Adrenal gland (tissue), 5 donors: ENCODE measurements at regions not wholly inside any gene's neighbourhood (a gene's known extent, or its start where the extent isn't known, plus 50 kb on each side); places are given as distances from the start of the nearest gene placed in this dataset.

Source experiments
- POLR2A ChIP-seq, 2 donors: fragments of 450-650 bp; IDR thresholded peaks; one replicate each; pipeline ENCODE4 v1.6.1; 2017; ENCODE audit warnings: antibody characterized with exemption in 2 of 2, mild to moderate bottlenecking in 2 of 2, moderate library complexity in 1 of 2
- TF ChIP-seq, protein P1 (sequence below), 6 experiments: fragments of 450-650 bp in 4 of 6; fragments of 200-600 bp in 2 of 6; sonication (generic) in 1 of 6; IDR thresholded peaks; 1 replicate in 5 of 6; 2 replicates in 1 of 6; pipeline versions ENCODE4 v1.5.1 to v1.8.0; 2016 to 2021; ENCODE audit warnings: antibody characterized with exemption in 6 of 6, mild to moderate bottlenecking in 2 of 6, moderate library complexity in 1 of 6
- donor health status: DM: no; HTN: no; CAD: no.

DNA sequence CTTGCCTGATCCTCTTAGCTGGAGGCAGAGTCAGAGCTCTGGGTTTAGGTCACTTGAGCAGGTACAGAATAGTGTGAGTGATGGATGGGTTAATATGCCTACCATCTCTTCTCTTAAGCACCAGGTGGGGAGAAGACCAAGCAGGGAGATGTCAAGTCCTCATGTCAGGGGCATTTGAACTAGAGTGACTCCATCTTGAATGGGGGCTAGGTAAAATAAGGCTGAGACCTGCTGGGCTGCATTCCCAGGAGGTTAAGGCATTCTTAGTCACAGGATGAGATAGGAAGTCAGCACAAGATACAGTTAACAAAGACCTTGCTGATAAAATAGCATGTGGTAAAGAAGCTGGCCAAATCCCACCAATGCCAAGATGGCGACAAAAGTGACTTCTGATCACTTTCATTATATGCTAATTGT, 77.4 kb upstream of the BTG3 start:
- TF ChIP-seq, protein P1, sequence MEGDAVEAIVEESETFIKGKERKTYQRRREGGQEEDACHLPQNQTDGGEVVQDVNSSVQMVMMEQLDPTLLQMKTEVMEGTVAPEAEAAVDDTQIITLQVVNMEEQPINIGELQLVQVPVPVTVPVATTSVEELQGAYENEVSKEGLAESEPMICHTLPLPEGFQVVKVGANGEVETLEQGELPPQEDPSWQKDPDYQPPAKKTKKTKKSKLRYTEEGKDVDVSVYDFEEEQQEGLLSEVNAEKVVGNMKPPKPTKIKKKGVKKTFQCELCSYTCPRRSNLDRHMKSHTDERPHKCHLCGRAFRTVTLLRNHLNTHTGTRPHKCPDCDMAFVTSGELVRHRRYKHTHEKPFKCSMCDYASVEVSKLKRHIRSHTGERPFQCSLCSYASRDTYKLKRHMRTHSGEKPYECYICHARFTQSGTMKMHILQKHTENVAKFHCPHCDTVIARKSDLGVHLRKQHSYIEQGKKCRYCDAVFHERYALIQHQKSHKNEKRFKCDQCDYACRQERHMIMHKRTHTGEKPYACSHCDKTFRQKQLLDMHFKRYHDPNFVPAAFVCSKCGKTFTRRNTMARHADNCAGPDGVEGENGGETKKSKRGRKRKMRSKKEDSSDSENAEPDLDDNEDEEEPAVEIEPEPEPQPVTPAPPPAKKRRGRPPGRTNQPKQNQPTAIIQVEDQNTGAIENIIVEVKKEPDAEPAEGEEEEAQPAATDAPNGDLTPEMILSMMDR (IDR thresholded peaks at IDR 0.05) = no peak
- no peak for TF ChIP-seq POLR2A (IDR thresholded peaks at IDR 0.05)
